Superior temporal gyrus (tissue), 1 donor: ENCODE measurements at regions not wholly inside any gene's neighbourhood (a gene's known extent, or its start where the extent isn't known, plus 50 kb on each side); places are given as distances from the start of the nearest gene placed in this dataset.
"Not testable (repeated sequence)": the region's sequence is repeated elsewhere in the genome, so short reads cannot be mapped to it uniquely, and the experiment has no call there.

Experiments used
- DNase-seq: peaks from one replicate; pipeline ENCODE4 v3.0.0-alpha.2; 2016; ENCODE audit errors: extremely low spot score

DNA sequence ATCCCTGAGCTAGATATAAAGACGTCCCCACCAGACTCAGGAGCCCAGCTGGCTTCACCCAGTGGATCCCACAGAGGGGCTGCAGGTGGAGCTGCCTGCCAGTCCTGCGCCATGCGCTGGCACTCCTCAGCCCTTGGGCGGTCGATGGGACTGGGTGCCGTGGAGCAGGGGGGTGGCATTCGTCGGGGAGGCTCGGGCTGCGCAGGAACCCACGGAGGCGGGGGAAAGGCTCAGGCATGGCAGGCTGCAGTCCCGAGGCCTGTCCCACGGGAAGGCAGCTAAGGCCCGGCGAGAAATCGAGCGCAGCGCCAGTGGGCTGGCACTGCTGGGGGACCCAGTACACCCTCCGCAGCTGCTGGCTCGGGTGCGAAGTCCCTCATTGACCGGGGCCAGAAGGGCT lies 555.1 kb upstream of the CDH10 start:
- DNase-seq = not testable (repeated sequence)

DNA sequence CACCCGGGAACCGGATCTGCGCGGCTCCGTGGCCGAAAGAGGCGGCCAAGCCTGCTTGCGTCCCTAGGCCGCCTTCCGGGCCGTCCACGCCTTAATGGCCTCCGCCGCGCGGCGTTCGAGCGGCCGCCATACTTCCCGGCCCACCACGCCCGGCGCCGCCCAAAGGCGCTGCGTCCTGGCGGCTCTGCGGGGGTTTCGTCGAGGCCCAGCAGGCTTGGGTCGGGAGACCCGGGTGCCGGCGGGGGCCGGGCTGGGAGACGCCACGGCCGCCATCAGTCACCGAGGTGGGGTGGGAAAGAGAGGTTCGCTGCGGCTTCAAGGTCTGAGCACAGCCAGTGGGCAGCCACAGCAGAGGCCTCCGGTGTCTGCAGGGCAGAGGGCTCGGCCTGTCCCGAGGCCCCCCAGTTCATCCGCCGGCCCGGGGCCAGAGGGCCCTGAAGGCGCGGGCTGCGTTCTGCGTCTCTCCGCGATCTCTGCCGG lies 545.8 kb upstream of the CDH10 start:
- DNase-seq = no peak

DNA sequence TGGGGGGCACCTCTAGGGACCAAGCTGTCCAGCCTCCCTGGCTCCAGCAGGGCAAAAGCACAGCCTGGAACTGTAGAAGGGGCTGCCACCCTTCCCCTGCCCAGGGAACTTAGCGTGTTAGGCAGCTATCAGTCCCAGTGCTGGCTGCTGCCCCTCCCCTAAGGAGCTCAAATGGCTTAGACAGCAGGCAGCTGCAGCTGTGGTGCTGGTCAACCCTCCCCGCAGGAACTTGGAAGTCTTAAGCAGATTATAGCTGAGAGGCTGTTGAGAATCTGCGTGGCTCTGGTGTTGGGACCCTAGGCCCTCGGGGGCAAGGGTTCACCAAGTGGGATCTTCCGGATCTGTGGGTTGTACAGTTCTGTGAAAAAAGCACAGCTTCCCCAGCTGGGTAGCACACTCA lies 536.5 kb upstream of the CDH10 start:
- DNase-seq = no peak

DNA sequence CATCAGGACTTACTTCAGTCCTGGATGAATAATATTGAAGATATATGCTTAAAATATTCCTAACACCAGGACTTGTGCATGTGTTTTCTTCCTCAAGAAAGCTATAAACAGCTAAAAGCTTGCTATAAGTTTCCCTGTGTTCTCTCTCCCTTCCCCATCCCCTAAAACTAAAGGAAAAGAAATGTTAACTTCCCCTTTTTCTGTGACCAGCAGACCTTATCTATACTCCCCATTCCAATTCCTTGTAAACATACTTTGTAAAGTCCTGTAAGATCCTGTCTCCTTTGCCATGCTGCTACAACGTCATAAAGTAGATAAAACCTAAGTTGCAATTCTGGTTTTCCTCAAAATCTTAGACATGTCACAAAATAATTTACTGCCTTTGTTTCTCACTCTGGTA lies 517.8 kb upstream of the CDH10 start:
- DNase-seq = not testable (repeated sequence)

DNA sequence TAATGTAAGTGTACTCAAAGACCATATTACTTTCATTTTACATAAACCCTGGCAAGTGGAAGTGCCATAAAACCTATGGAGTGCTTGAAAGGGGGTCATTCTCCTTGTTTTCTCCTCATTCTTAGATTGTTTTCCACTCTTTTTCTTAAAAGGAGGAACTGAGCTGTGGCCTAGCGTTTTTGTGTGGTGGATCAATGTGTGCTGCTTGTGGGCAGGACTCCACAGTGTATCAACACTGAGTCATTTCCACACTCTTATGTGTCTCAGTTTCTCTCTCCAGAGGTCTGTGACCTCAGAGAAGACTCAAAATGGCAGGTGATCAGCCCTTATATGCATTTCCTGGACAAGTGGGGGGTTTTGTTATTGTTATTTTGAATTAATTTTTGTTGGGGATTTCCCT lies 516.1 kb upstream of the CDH10 start:
- no peak for DNase-seq

DNA sequence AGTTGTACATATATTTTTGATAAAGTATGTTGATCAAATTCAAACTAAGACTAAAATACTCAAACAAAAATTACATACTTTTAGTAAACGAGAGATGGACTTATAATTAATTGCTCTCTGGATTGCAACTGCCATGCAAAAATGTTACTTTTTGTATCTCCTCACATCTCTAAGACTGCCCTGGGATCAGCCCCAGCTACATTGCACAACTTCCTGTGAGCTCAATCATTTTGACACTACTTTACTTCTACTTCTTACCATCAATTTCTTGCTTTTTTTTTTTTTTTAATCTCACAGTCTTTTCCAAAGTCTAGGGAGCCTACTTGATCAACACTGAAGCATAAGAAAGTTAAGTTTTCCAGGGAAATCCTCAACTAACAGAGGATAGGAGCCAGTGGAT lies 506.0 kb upstream of the CDH10 start:
- DNase-seq = no peak

DNA sequence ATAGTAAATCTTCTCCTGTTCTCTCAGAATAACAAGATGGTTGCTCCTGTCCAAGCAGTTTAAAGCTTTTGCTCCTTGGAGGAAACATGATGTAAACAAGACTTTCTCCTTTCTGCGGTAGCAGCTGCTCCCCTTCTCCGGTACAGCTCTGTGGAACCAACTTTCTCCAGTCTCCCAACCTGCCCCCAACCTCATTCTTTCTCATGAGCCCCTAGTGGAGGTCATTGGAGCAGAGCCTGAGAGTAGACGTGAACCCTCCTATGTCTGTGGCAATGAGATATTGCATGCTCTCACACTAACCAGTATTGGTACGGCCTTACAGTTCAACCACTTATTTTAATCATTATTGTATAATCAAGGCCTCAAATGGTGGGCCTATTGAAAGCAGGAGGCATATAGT lies 483.8 kb upstream of the CDH10 start:
- DNase-seq = no peak

DNA sequence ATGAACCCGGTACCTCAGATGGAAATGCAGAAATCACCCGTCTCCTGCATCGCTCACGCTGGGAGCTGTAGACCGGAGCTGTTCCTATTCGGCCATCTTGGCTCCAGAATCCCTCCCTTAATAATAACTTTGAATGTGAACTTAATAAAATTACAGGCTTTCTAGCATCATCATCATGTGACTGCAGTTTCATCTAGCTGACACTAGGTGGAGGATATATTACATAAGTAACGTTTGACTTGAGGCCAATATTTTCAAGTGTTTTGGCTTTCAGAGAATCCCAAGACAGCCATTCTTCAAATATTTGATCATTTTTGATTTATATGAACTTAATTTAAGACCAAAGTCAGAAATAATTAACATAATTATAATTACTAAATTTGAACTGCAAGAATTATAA lies 474.9 kb upstream of the CDH10 start:
- DNase-seq = no peak

DNA sequence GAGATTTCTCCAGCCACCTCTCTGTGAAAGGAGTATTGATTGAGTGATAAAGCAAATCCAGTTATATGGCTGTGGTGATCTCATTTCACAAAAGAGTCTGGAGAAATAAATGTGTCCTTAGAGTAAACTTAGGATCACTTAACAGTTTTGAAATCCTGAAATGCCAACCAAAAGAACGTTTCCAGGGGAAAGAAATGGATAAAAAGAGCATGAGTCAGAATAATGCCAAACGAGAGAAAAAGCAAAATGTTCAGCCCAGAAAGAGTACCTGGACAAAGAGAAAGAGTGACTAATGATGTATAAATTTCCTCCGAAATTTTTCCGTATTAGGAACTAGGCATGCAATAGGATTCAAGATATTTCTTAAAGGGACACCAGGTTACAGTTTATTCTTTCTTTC lies 463.1 kb upstream of the CDH10 start:
- DNase-seq = no peak

DNA sequence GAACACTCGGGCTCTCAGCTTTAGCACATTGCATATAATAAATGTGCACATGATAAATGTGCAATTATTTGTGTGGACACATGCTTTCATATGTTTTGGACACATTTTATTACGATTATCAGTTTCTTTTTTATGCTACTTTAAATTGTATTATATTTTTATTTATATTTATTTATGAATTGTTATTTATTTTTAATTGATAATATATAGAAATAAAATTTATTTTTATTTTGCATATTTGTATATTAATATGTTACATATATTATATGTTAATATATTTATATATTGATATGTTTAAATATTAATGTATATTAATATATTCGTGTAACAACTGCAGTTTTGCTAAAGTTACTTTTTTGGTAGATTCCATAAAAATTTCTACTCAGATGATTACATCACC lies 454.8 kb upstream of the CDH10 start:
- no peak for DNase-seq

DNA sequence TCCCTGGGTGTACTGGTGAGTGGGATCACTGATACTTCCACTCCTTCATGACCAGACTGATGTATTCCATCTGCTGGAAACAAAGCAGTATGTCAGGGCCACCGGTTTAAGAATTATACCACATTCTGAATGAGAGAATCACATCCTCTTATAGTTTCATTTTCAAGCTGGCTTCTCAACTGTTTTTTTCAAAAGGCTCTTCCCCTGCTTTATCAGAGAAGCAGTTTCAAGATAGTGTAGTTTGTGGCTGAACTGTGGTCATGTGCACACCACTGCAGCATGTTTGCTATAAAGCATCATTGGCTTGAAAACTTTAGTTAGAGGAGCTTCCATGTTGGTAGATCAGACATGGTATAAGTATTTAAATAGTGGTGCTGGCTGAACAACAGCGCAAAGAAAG lies 450.5 kb upstream of the CDH10 start:
- DNase-seq = no peak

DNA sequence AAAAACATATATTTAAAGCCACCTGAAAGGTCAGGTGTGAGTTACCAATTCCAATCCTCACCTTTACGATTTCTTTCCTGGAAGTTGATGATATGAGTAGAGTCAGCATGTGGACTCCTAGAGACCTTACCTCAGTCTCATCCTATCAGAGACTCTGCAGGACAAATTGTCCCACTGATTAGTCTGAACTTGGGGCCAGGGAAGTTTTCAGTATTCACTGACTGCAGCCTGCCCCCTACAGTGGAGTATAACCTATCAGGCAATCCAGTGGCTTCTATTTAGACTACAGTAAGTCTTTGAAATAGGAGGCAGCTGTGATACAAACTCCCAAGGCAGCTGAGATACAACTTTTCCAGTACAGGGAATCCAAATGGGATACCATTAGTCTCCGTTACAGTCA lies 449.4 kb upstream of the CDH10 start:
- DNase-seq = no peak

DNA sequence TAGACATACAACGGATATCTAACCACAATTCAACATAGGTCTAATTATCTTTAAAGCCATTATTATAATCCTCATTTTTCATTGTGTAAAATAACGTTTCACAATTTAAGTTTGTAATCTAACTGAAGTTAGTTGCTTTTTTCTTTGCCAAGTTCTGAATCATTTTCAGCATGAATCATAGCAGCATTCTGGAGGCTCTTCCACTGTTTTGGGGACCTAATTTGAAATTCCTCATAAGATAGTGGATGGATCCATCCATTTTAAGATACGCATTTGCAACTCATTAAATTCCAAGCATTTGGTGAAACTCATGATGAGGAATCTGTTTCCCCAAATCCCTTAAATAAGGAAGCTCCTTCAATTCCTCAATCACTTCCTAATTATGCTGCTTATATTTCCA lies 447.1 kb upstream of the CDH10 start:
- peak; percentile 52 for DNase-seq

DNA sequence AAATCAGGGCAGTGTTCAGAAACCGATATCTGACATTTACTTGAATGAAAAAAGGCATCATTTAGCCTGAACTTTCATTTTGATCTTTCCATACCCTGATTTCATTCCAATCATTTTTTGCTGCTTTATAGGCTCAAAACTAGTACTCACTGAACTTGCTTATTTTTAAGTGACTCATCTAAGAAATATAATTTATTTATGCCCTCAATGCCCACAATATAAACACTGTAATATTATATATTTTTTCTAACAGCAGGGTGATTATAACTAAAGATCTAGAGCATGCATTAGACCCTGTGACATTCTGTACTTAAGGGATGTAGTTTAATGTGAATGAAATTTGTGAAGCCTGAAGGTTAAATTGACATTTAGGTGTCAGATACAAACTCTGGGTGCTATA lies 446.1 kb upstream of the CDH10 start:
- no peak for DNase-seq

DNA sequence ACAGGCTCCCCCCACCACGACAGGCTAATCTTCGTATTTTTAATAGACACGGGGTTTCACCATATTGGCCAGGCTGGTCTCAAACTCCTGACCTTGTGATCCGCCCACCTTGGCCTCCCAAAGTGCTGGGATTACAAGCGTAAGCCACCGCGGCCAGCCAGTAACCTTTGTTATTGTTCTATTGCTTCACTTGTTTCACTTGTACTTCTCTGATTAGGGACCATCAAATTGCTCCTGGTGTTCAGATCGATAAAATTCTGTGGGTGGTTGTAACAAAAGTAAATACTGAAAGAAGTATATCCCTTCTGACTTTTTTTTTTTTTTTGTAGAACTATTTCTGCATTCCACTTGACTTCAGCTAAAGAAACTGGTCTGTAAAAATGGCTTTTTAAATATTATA lies 445.5 kb upstream of the CDH10 start:
- DNase-seq = no peak

DNA sequence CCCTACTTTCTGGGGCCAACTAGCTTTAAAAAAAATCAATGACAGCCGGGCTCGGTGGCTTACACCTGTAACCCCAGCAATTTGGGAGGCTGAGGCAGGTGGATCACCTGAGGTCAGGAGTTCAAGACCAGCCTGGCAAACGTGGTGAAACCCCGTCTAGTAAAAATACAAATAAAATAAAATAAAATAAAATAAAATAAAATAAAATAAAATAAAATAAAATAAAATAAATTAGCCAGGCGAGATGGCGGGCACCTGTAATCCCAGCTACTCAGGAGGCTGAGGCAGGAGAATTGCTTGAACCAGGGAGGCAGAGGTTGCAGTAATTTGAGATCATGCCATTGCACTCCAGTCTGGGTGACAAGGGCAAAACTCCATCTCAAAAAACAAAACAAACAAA lies 443.9 kb upstream of the CDH10 start:
- DNase-seq = not testable (repeated sequence)

DNA sequence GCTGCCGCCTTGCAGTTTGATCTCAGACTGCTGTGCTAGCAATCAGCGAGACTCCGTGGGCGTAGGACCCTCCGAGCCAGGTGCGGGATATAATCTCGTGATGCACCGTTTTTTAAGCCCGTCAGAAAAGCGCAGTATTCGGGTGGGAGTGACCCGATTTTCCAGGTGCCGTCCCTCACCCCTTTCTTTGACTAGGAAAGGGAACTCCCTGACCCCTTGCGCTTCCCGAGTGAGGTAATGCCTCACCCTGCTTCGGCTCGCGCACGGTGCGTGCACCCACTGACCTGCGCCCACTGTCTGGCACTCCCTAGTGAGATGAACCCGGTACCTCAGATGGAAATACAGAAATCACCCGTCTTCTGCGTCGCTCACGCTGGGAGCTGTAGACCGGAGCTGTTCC lies 438.5 kb upstream of the CDH10 start:
- DNase-seq = not testable (repeated sequence)

DNA sequence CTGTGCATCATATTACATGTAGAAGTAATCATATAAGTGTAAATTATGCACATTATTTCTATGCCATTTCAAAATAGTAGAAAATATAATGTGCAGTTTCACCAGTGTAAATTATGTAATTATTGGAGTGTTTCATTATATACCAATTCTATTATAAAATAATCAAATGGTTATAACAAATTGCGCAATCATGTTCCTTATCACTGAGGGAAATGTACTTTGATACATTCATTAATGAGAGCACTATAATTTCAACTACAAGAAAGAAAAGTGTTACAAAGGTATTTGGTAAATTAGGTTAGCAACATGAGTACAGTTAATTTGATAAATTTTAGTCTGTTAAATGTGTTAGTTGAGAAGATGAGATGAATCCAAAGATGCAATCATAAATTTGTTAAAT lies 421.5 kb upstream of the CDH10 start:
- DNase-seq = no peak

DNA sequence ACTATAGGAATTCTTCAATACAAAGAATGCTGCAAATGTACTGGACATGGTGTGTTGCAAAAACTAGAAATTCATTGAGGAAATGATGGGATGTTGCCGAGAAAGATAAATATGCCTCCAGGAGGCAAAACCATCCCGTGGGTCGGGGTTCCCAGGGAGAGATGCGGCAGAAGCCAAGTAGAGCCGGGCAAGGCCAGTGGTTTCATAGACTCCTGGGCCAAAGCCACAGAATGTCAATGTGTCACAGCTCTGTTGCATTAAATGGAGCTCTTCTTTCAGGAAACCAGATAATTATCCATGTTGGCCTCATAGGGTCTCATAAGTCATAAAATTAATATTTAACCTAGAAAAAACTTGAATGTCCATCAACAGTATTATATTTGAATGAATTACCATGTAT lies 419.5 kb upstream of the CDH10 start:
- DNase-seq = no peak

DNA sequence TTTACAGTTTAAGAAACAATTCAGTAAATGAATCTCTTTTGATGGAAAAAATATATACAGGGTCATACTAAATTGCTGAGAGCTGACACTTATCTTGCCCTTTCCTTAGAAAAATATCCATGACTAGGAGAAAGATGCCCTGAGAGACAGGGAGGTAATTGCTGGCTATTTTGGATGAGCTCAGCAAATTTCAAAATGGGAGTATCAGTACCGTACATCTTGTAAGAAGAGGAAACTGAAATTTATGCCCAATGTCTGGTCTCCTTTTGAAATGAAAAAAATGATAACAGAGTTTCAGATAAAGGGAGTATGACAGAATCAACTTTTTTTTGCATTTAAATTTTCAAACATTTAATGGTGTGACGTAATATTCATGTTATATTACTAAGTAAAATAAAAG lies 415.8 kb upstream of the CDH10 start:
- no peak for DNase-seq

DNA sequence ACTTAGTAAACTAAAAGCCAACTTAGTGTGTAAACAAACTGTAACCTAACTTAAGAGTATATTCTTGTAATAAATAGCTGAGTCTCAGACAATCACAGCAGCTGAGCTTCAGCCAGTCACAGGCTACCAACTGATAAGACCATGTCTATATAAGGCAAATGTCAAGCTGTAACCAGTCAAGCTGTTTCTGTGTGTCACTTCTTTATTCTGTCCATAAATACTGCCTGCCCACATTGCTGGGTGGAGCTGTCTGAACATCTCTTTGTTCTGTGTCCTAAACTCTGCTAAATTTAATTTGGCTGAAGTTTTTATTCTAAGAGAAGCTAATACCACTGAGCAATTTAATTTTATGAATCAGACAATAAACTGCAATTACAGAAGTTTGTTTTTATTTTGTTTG lies 412.1 kb upstream of the CDH10 start:
- DNase-seq = no peak

DNA sequence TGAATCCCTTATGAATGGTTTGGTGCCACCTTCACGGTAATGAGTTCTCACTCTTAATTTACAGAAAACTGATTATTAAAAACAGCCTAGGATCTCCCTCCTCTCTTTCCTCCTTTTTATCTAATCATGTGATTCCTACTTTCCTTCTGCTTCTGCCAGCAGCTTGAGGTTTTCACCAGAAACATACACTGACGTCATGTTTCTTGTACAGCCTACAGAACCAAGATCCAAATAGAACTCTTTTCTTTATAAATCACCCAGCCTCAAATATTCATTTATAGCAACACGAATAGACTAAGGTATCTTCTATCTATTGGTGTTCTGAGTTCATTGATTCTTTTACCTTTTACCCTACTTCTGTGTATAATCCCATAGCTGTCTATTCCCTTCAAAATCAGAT lies 388.9 kb upstream of the CDH10 start:
- no peak for DNase-seq

DNA sequence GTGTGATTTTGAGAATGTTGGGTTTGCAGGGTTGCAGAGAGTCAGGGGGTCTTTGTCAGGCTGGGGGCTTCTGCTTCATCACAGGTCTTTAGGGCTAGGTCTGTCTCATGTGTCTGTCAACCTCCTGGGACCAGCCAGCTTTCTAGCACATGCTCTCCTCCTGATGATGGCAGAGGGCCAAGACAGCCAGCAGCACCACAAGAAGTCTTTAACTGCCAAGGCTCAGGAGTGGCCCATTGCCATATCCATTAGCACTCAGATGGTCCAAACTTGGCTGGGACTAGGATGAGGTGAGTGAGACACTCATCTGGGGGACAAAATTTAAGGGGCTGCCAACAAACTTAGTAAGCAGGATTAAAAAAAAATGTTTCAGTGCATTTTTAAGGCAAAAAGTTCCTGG lies 384.2 kb upstream of the CDH10 start:
- no peak for DNase-seq

DNA sequence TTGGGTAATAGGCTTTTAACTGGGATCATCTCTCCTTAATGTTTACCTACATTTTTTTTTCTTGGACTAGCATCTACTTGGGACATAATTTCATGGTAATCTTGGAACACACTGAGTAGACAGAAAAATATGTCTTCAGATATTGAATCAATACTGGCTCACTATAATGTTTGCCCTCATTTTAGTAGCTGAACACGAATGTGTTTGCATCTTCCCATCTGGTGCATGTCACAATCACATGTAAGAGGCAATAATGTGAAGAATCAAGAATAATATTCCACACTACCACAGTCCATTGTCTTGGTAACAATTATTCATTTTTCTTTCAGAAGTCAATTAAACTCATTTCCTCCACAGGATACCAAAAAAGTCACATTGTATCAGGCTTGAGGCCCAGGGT lies 382.7 kb upstream of the CDH10 start:
- DNase-seq = no peak

DNA sequence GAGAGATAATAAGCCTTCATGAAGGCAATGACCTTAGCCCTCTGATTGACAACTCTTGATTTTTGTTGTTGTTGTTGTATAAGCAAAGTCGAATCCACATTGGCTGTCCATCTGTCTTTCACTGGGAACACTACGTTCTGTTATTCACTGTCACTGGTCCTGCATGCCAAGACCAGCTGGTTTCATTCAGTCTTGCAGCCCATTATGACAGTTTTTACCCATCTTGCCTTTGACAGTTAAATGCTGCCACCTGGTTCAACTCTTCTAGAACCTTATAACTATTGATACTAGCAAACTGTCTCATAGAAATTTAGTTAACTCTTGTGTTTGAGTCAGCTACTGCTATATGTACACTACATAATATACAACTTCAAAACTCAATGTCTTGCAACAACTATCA lies 382.3 kb upstream of the CDH10 start:
- no peak for DNase-seq
